ENCODE measurements at regions not wholly inside any gene's neighbourhood (a gene's known extent, or its start where the extent isn't known, plus 50 kb on each side); places are given as distances from the start of the nearest gene placed in this dataset.
A peak's percentile ranks its signal among the peaks of the same experiment; 100 is the strongest.

GRCh38 chr5:57319628-57320027, 145.8 kb downstream of the GPBP1 start:
- DNase-seq (ENCODE audit: low read depth), result no peak
- no peak for TF ChIP-seq CTCF (conservative IDR thresholded peaks at IDR 0.05; ENCODE audit: control insufficient read depth, insufficient read depth, low read depth, low read length)
- H3K4me3 ChIP-seq (ENCODE audit: control insufficient read depth, low read depth, low read length), result no peak overlapping the region

- DNase-seq (ENCODE audit: low read depth), result no peak
- no peak for TF ChIP-seq CTCF (conservative IDR thresholded peaks at IDR 0.05; ENCODE audit: control insufficient read depth, insufficient read depth, low read depth, low read length)
- no peak overlapping the region for H3K4me3 ChIP-seq (ENCODE audit: control insufficient read depth, low read depth, low read length)
These were observed 144.4 kb downstream of the GPBP1 start for GRCh38 chr5:57318251-57318650.

GRCh38 chr5:57317341-57317740, 143.5 kb downstream of the GPBP1 start:
- H3K4me3 ChIP-seq (ENCODE audit: control insufficient read depth, low read depth, low read length), result no peak overlapping the region
- no peak for DNase-seq (ENCODE audit: low read depth)
- no peak for TF ChIP-seq CTCF (conservative IDR thresholded peaks at IDR 0.05; ENCODE audit: control insufficient read depth, insufficient read depth, low read depth, low read length)

- no peak for TF ChIP-seq CTCF (conservative IDR thresholded peaks at IDR 0.05; ENCODE audit: control insufficient read depth, insufficient read depth, low read depth, low read length)
- DNase-seq (ENCODE audit: low read depth), result peak; percentile 97
These were observed 143.0 kb downstream of the GPBP1 start for GRCh38 chr5:57316798-57317327.

GRCh38 chr5:57315941-57316340, 142.1 kb downstream of the GPBP1 start:
- no peak for TF ChIP-seq CTCF (conservative IDR thresholded peaks at IDR 0.05; ENCODE audit: control insufficient read depth, insufficient read depth, low read depth, low read length)
- no peak for DNase-seq (ENCODE audit: low read depth)
- no peak overlapping the region for H3K4me3 ChIP-seq (ENCODE audit: control insufficient read depth, low read depth, low read length)

More at GRCh38 chr5:57316798-57317327, 143.0 kb downstream of the GPBP1 start:
- H3K4me3 ChIP-seq (ENCODE audit: control insufficient read depth, low read depth, low read length), result no peak overlapping the region
